Stimulated activated CD4-positive, alpha-beta T cell treated with anti-CD3 and anti-CD28 coated beads, Interleukin-4, amount 100 ng/mL, for 4 hours (primary cell): ENCODE measurements at regions not wholly inside any gene's neighbourhood (a gene's known extent, or its start where the extent isn't known, plus 50 kb on each side); places are given as distances from the start of the nearest gene placed in this dataset.

ENCODE experiments used
- DNase-seq, 2 experiments: peaks; one replicate each; pipeline ENCODE4 v3.0.0-alpha.2; 2020

- DNase-seq, result no peak
Observed at GRCh38 chr13:30026093-30026492, 175.7 kb upstream of the UBL3 start.

GRCh38 chr13:30025351-30025750 is 174.9 kb upstream of the UBL3 start:
- no peak for DNase-seq

GRCh38 chr13:30024125-30024865 is 173.9 kb upstream of the UBL3 start:
- no peak for DNase-seq

GRCh38 chr13:30023196-30023895 is 172.9 kb upstream of the UBL3 start:
- no peak for DNase-seq

- DNase-seq, result no peak
Observed at GRCh38 chr13:30022796-30023195, 172.4 kb upstream of the UBL3 start.

GRCh38 chr13:30022256-30022655 is 171.8 kb upstream of the UBL3 start:
- DNase-seq, result no peak

GRCh38 chr13:30021611-30022010 is 171.2 kb upstream of the UBL3 start:
- DNase-seq, result no peak

- DNase-seq, result no peak
Observed at GRCh38 chr13:30020726-30021312, 170.4 kb upstream of the UBL3 start.

- no peak for DNase-seq
Observed at GRCh38 chr13:30019648-30020626, 169.5 kb upstream of the UBL3 start.

GRCh38 chr13:30017880-30018279 is 167.5 kb upstream of the UBL3 start:
- no peak for DNase-seq

GRCh38 chr13:30016398-30016797 is 166.0 kb upstream of the UBL3 start:
- no peak for DNase-seq

- DNase-seq, result no peak
Observed at GRCh38 chr13:30009411-30009810, 159.0 kb upstream of the UBL3 start.

GRCh38 chr13:30006246-30006645 is 155.8 kb upstream of the UBL3 start:
- no peak for DNase-seq

GRCh38 chr13:30004204-30004603 is 153.8 kb upstream of the UBL3 start:
- DNase-seq, result no peak

- no peak for DNase-seq
Observed at GRCh38 chr13:30002577-30002976, 152.2 kb upstream of the UBL3 start.

- DNase-seq, result no peak
Observed at GRCh38 chr13:30000370-30000765, 150.0 kb upstream of the UBL3 start.

GRCh38 chr13:29999492-30000369 is 149.3 kb upstream of the UBL3 start:
- no peak for DNase-seq

GRCh38 chr13:29996316-29996715 is 145.9 kb upstream of the UBL3 start:
- DNase-seq, result no peak

- DNase-seq, result no peak
Observed at GRCh38 chr13:29994911-29995595, 144.6 kb upstream of the UBL3 start.

GRCh38 chr13:29993716-29994488 is 143.5 kb upstream of the UBL3 start:
- no peak for DNase-seq

GRCh38 chr13:29993196-29993595 is 142.8 kb upstream of the UBL3 start:
- DNase-seq, result no peak
